Upper lobe of right lung (tissue), 1 donor: ENCODE measurements at regions not wholly inside any gene's neighbourhood (a gene's known extent, or its start where the extent isn't known, plus 50 kb on each side); places are given as distances from the start of the nearest gene placed in this dataset.

Experiments
- ATAC-seq: fragments of 200-7000 bp; cut with Tn5 transposase; one replicate; pipeline ENCODE4 v1.9.1; 2020; ENCODE audit warnings: mild to moderate bottlenecking, moderate library complexity
- DNase-seq: peaks from one replicate; pipeline ENCODE4 v3.0.0-alpha.2; 2020
- H3K27ac ChIP-seq: fragments of 200-600 bp; one replicate; pipeline ENCODE4 v1.8.0; 2022
- H3K27me3 ChIP-seq: fragments of 200-600 bp; one replicate; pipeline ENCODE4 v1.8.0; 2022; ENCODE audit warnings: mild to moderate bottlenecking
- H3K36me3 ChIP-seq: fragments of 200-600 bp; one replicate; pipeline ENCODE4 v1.8.0; 2022
- H3K4me1 ChIP-seq: fragments of 200-600 bp; one replicate; pipeline ENCODE4 v1.8.0; 2022
- H3K4me3 ChIP-seq: fragments of 200-600 bp; one replicate; pipeline ENCODE4 v1.8.0; 2022; ENCODE audit warnings: mild to moderate bottlenecking
- H3K9me3 ChIP-seq: fragments of 200-600 bp; one replicate; pipeline ENCODE4 v1.8.0; 2022
- CTCF ChIP-seq: fragments of 200-600 bp; IDR thresholded peaks from one replicate; pipeline ENCODE4 v1.8.0; 2022; ENCODE audit warnings: antibody characterized with exemption
- intact Hi-C: fragments of 100-400 bp; cut with DNase I; formaldehyde crosslinking; loops from one replicate; pipeline ENCODE4 v1.11.0; 2022
- donor health status: DM: no; HTN: yes; CAD: no; lungs with severe emphysema.

- ATAC-seq (no peak), DNase-seq (no peak)
- no peak for TF ChIP-seq CTCF
- intact Hi-C loops = no loop called here
- Histone ChIP-seq H3K9me3 (no peaks in the 10 kb centered on the region), H3K36me3 (no peaks in the 10 kb centered on the region), H3K4me3 (no peak overlapping the region), H3K4me1 (no peaks in the 10 kb centered on the region), H3K27ac (no peak overlapping the region), H3K27me3 (no peaks in the 10 kb centered on the region)
These were observed 74.2 kb upstream of the CPEB2 start for GRCh38 chr4:14928035-14928434.

- intact Hi-C loops = no loop called here
- no peak for ATAC-seq
- H3K4me1 ChIP-seq = no peaks in the 10 kb centered on the region
- no peak for TF ChIP-seq CTCF
- H3K27me3 ChIP-seq = no peaks in the 10 kb centered on the region
- no peak overlapping the region for H3K27ac ChIP-seq
- H3K36me3 ChIP-seq = no peaks in the 10 kb centered on the region
- no peak overlapping the region for H3K4me3 ChIP-seq
- no peak for DNase-seq
- H3K9me3 ChIP-seq = no peaks in the 10 kb centered on the region
These were observed 72.6 kb upstream of the CPEB2 start for GRCh38 chr4:14929669-14930068.

GRCh38 chr4:14934704-14935390 lies 67.4 kb upstream of the CPEB2 start:
- Histone ChIP-seq H3K36me3 (no peaks in the 10 kb centered on the region), H3K27me3 (no peaks in the 10 kb centered on the region), H3K27ac (no peak overlapping the region), H3K4me3 (no peak overlapping the region), H3K9me3 (no peaks in the 10 kb centered on the region), H3K4me1 (no peaks in the 10 kb centered on the region)
- ATAC-seq (no peak), DNase-seq (no peak)
- intact Hi-C loops = no loop called here
- no peak for TF ChIP-seq CTCF

GRCh38 chr4:14943749-14944148 lies 58.5 kb upstream of the CPEB2 start:
- no peak for ATAC-seq
- Histone ChIP-seq H3K4me3 (no peak overlapping the region), H3K27ac (no peak overlapping the region), H3K36me3 (no peaks in the 10 kb centered on the region), H3K4me1 (no peaks in the 10 kb centered on the region), H3K27me3 (no peaks in the 10 kb centered on the region), H3K9me3 (no peaks in the 10 kb centered on the region)
- no peak for DNase-seq
- TF ChIP-seq CTCF = no peak
- intact Hi-C loops = no loop called here

GRCh38 chr4:14952352-14952751 lies 49.9 kb upstream of the CPEB2 start:
- no peaks in the 10 kb centered on the region for H3K36me3 ChIP-seq
- H3K27me3 ChIP-seq = no peaks in the 10 kb centered on the region
- intact Hi-C loops = no loop called here
- ATAC-seq (no peak), DNase-seq (no peak)
- H3K4me3 ChIP-seq = no peak overlapping the region
- no peak overlapping the region for H3K27ac ChIP-seq
- H3K9me3 ChIP-seq = no peaks in the 10 kb centered on the region
- no peak for TF ChIP-seq CTCF
- no peaks in the 10 kb centered on the region for H3K4me1 ChIP-seq
